GM18870 (cell line): ENCODE measurements at regions not wholly inside any gene's neighbourhood (a gene's known extent, or its start where the extent isn't known, plus 50 kb on each side); places are given as distances from the start of the nearest gene placed in this dataset.

ENCODE experiments used
- ATAC-seq: cut with Tn5 transposase; IDR thresholded peaks from one replicate; pipeline ENCODE4 v1.9.1; 2021; ENCODE audit warnings: moderate library complexity; ENCODE audit not compliant: unreplicated experiment

DNA sequence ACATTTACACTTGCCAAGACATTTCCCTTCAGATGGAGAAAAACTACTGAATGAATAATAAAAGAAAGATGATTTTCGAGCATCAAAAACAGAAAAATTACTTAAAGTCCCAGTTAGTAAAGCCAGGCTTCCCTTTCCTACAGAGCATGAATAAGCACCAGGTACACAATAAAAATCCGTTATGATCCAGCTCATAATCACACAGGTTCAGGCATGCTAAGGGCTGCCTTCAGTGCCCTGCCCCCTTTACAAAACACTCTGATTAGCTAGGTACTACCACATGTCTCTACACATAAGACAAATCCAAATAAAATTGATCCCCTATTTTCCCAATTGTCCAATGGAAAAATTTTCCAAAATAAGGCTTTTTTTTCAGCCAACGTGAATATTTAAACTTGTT is 413.2 kb upstream of the LRATD1 start:
- no peak for ATAC-seq

DNA sequence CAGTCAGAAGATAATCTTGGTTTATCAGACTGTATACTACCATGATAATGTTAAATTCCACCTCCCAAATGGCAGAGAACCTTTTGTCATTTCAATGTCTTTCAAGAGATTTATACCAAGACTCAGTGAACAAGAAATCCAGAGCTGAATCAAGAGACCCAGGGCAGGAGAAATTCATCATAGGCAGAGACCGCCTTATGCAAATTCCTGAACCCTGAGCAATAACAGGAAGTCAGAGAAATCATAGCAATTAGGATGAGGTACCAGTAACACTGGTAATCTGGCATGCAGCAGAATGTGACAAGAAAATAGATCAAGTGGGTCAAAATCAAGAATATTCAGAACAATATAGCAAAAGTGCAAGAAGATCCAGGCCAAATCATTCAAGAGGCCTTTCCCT is 412.4 kb upstream of the LRATD1 start:
- no peak for ATAC-seq

DNA sequence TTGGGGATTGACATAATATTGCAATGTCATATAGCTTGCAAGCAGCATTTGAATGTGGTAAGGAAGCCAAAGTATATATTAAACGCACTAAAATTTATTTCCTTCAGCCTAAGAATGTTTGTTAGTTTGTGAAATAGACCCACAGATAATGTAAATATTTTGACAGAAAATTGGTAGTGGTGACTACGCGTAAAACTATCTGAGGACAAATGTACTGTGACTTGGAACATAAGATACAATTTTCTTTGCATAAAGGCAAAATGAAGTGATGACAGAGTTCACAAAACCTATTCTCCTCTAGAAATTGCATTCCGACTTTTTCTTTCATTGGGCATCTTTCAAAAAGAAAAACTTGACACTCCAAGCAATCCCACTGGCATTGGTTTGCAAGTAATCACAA is 411.1 kb upstream of the LRATD1 start:
- ATAC-seq: no peak

DNA sequence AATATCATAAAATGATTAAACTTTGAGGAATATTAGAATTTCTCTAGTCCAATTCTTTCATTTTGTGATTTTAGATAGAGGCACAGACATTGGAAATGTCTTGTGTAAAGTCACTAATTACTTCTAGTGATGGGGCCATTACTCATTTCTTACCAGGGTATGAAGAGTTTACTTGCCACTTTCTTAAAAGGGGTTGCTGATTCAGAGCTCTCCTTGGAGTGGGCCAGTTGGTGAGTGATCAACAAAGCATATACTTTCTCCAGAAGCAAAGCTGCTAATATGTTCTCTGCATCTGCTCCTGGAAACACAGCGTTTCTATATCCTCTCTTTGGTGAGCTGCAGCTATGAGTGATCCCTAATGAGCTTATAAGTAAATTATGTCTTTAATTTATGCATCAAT is 408.9 kb upstream of the LRATD1 start:
- no peak for ATAC-seq

DNA sequence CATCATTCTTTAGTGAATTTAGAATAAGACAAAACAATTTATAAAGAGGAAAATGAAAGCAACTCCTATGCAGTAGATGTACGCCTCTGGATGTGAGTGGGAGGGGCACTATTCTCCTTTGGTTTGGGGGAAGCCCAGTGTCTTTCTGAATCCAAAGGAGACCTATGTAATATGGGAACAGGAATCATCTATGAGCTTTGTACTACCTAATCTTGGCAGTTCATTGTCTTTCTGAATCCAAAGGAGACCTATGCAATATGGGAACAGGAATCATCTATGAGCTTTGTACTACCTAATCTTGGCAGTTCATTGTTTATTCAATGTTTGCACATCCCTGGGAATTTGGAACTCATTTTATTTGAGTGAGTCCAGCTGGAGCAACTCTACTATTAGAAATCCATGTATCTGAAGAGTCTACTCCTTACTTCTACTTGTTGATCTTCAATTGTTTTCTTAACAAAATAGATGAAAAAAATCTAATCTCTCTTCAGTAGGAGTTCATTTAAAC is 401.1 kb upstream of the LRATD1 start:
- no peak for ATAC-seq

DNA sequence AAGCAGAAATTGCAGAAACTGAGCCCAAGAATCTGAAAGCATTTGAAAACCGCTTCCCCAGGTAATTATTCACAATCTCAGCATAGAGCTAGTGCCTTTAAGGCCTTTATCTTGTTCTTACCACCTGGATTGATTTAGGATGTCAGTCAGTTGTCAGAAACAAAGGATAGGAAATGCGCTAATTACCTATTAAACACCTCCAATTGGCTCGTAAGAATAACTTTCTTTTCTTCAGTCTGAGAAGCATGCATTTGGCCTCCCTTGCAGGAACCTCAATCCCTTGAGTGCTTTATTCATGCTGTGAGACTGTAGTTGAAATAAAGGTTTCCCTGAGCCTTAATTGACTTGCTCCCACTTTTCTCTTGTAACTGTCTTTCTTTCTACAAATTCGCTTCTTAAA is 400.3 kb upstream of the LRATD1 start:
- no peak for ATAC-seq

DNA sequence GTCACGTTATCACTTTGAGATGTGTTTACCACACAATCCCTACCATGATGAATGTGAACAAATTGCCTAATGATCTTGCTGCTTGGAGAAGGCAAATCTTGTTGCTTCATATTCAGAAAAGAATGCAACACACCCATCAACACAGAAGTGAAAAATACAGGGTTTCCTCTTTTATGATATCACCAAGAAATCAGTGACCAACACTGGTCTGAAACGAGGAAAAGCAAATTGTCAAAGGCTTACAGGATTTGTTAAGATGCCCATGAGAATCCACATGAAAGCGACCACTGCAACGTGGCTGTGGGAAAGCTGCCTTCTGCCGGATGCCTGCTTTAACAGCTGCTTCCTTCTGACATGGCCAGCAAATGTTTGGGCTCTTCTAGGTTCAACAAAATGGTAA is 397.6 kb upstream of the LRATD1 start:
- no peak for ATAC-seq

DNA sequence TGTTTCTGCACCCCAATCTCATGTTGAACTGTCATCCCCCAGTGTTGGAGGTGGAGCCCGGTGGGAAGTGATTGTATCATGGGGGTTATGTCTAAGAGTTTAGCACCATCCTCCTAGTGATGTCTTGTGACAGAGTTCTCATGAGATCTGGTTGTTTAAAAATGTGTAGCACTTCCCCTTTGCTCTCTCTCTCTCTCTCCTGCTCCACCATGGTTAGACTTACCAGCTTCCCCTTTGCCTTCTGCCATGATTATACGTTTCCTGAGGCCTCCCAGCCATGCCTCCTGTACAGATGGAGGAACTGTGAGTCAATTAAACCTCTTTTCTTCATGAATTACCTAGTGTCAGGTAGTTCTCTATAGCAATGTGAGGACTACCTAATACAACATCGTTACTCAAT is 396.9 kb upstream of the LRATD1 start:
- ATAC-seq: no peak

DNA sequence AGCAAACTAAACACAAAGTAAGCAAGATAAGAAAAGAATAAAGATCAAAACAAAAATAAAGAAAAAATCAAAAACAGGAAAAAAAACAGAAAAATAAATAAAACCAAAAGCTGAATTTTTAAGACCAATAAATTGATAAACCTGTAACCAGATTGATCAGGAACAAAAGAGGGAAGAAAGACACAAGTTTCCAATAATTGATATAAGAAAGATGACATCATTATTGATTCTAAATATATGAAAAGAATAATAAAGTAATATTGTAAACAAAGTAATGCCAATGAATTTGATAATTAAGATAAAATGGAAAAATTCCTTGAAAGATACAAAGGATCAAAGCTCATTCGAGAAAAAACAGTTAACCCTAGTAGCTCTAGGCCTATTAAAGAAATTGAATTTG is 394.6 kb upstream of the LRATD1 start:
- no peak for ATAC-seq

DNA sequence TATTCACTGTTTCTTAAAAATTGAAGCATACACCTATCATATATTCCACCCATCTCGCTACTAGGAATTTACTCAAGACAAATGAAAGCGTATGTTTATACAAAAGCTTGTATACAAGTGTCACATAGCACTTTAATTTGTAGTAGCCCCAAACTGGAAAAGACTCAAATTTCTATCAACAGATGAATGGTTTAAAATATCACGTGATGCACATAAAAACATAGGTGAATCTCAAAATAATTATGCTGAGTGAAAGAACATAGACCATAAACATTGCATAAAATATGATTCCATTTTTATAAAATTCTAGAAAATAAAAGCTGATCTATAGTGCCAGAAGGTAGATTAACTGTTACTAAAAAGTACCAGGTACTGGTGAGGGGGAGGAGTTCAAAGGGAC is 392.9 kb upstream of the LRATD1 start:
- ATAC-seq: no peak

DNA sequence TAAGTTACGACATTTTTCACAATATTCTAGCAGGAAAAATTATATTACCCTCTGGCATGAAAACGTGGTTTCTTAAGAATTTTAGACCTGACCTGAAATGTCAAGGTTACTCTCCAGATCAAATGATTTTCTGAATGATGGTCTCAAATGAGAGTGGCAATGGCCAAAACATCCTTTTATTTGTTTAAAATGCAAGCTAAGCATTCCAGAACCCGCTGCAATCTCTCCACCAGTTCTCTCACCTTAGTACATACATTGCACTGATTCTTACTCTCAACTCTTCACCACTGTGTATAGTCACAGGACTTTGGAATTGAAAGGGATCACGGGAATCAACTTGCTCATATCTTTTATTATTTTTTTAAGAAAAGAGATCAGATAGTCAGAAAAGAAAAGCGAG is 391.6 kb upstream of the LRATD1 start:
- ATAC-seq: no peak

DNA sequence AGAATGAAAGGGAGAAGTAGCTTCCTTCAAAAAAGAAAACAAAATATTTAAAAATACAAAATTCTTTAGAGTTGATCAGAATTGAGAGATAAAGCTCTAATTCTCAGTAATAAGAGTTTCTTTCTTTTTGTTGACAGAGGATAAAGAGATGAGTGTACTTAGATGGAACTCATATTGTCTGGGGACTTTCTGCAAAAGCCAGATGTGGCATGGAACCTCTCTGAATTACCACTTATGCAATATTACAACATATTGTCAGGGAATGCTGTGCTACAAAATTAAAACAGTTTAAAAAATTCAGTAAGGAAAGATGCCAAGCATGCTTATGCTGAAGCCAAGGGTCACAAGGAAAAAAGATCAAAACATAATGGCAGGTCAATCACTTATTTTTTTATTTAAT is 386.6 kb upstream of the LRATD1 start:
- no peak for ATAC-seq

DNA sequence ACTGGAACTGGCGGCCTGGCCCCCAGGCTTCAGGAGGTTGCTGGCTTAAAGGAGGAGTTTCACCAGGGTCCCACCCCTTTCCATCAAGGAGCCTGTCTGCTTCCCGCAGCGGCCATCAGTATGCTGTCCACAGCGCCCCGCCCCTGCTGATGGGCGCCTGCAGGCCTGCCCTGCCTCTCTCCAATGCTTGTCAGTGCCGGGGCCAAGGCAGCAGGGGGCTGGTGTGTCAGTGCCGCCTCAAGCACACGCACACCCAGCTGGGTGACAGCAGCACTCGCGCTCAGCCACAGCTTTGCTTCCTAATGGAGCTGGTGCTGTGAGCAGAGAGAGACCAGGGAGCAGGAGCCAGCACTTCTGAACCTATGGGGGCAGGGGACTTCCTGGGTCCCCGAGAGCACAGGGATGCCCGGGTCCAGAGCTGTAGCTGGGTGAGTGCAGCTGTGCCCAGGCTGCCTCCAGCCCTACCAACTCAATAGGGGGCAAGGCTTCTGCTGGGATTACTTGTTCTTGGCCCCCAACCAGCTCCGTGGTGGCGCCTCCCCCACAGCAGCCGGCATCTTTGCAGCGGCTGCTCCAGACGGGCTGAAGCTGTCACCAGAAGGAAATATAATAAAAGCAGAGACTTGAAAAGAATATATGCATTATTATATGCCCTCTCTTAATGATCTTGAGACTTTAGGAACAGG is 377.2 kb upstream of the LRATD1 start:
- no peak for ATAC-seq

DNA sequence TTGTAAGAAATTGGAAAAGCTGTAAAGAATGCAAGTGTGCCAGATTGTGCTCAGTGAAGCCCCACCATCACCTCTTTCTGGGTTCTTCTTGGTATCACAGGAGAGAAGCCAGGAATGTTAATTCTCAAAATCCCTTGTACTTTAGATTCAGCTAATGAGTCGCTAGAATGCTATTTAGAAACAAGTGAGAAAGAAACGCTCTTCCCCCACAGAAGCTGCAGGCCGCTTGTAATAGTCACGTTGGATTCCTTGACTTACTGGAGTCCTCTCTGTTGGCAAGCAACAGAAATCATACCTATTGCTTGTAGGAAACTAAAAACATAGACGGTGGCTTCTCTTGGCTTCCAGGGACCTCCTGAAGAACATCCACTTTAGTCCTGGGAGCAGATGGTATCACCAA is 375.6 kb upstream of the LRATD1 start:
- no peak for ATAC-seq

DNA sequence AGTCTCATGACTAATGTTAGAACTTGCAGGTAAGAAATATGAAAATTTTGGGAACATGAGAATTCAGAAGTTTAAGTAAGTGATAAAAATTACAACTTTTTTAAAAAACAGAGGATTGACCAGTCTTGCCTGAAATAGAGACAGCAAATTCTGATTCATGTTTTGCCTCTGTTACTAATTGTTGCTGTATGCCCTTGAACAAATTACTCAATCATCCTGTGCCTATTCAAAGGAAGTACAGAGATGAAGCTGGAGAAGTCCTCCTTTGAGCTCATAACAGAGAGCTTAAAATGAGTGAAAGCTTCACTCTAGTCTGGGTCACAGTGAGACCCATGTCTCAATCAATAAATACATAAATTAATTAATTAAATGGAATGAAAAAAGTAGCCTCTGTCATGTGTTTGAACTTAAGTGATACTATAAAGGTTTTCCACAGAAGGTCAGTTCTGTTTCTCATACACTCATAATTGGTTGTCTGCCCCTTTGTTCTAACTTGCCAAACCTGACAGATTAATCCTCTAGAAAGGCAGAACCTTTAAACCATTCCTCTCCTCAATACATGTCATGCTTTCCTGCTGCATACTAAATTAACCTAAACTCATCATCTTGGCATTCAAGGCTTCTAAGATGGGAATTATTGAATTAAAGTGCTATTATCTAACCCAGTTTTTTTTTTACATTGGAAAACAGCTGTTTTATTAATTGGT is 374.6 kb upstream of the LRATD1 start:
- ATAC-seq: no peak

DNA sequence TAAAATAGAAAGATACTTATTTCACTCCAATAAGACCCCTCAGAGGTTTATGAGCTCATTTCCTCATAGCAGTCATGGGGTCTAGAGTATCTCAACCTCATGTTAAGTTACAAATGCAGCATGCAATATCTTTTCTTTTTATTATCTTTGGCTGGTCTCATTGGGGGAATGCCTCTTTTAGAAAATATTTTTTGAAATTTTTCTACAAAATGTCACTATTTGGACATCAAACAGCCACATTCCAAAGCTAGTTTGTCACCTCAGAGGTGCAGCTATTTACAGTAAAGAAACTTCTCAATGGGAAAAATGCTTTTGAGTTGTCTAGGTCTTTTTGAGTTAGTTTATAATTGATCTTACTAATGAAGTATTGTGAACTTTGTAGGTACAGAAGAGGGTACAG is 370.7 kb upstream of the LRATD1 start:
- ATAC-seq: no peak

DNA sequence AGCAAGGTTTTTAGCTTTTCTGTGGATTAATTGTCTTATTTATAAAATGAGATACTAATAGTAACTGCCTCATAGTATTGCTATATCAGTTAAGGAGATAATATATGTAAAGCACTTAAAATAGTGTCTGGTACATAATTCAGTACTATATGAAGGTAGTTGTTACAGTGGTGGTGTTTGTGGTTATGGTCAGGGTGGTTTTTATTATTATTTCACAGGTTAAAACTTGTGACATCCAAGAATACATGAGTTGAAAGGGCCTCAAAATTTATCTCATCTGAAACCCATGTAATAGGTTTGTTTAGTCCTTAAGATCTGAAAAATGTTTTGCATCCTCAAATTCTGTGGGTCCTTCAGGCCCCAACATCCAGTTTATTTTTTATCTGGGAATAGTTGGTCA is 369.5 kb upstream of the LRATD1 start:
- no peak for ATAC-seq

DNA sequence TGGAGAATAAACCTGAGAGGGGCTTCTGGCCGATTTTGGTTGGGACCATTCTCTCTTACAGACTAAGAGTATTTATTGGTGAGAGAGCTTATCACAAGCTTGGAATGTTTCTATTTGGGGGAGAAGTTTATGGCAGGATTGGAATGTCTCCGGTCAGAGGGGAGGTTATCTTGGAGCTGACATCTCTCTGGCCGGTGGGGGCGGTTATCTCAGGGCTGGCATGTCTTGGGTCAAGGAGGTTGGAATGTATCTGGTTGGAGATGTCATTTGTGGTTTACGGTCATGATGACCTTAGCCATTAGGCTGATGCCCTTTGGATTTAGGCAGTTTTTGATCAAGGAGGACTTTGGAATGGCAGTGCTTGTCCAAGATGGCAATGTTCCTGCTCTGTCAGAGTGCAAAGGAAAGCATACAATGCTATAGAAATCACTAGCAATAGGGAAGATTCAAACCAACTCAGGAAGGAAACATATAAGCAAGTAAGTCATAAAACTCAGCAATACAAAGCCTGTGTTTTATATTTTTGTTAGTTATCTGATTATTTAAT is 362.4 kb upstream of the LRATD1 start:
- no peak for ATAC-seq

DNA sequence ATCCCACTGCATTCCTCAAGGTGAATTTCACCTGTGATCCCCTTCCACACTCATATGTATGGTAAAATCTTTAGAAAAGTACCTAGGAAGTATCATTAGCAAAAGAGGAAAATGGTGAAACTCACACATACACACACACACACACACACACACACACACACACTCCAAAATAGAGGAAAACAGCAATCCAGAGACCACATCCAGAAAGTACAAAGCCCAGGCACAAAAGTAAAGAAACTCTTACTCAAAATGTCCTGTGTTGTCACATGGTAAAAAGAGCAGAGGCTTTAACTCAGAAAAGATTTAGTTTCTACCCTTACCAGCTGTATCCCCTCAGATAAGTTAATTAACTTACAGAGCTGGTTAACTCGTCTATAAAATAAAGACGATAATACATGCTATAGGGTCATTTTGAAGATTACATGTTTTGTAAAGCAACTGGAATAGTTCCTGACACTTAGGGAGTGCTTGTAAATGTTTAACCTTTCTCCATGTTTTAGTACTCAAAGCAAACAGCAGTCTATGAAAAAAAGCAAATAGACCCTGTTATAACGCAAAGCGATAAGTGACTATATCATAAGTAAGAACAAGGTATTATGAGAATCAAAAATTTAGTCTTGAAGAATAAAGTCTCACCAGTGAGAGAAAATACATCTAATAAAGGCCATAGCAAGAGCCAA is 360.0 kb upstream of the LRATD1 start:
- no peak for ATAC-seq

DNA sequence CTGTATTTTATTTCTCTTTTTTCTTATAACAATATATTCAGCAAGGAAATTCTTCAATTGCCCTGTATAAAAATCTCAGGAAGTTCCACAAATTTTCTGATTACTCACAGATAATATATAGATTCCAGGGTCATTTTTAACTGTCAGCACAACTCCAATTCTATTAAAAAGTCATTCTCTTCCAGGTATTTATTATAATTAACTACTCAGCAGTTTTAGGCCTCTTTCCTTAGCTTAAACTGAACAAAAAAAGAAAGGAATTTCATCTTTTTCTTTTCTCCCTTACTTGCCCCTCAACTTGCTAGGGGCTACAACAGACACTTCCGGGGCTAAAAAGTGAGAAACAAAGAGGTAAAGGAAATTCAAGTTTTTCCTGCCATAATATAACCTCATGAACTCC is 358.9 kb upstream of the LRATD1 start:
- no peak for ATAC-seq

DNA sequence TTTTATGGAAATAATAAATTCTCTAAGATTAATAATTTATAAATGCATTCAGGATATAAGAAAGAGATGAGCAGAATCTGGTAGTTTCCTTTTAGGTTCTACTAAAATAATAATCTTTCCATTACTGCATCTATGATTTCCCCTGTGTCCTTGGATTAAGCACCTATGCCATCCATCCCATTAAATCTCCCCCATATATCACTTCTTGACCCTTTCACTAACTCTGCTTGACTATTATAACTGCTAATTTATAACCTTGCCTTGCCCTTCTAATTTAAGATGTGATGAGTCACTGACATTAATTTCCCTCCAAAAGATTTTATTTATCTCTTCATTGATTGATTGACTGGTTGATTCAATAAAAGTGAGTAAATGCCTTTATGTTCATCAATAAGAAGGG is 348.3 kb upstream of the LRATD1 start:
- ATAC-seq: no peak

DNA sequence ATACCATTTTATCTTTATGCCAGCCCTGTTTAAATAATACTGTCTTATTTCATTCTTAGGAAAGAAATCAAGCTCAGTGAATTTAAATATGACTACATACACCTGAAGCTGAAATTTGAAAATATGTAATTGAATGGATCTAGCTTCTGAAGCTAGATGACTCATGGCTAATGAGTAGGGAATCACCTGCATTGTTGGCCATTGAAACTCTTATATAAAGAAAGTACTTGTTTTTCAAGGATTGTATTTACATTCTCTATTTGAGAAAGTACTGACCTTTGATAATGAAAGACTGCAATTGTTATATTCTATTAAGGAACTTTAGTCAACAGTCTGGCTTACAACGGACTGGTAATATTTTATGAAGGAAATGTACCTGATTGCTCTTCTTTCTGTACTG is 346.7 kb upstream of the LRATD1 start:
- no peak for ATAC-seq
